Activated CD8-positive, alpha-beta memory T cell treated with anti-CD3 and anti-CD28 coated beads, Interleukin-2, amount 50 U/mL, for 24 hours (primary cell): ENCODE measurements at regions not wholly inside any gene's neighbourhood (a gene's known extent, or its start where the extent isn't known, plus 50 kb on each side); places are given as distances from the start of the nearest gene placed in this dataset.
"Not testable (repeated sequence)": the region's sequence is repeated elsewhere in the genome, so short reads cannot be mapped to it uniquely, and the experiment has no call there.

ENCODE experiments used
- DNase-seq: peaks from one replicate; pipeline ENCODE4 v3.0.0-alpha.2; 2020; ENCODE audit errors: extremely low read depth

DNA sequence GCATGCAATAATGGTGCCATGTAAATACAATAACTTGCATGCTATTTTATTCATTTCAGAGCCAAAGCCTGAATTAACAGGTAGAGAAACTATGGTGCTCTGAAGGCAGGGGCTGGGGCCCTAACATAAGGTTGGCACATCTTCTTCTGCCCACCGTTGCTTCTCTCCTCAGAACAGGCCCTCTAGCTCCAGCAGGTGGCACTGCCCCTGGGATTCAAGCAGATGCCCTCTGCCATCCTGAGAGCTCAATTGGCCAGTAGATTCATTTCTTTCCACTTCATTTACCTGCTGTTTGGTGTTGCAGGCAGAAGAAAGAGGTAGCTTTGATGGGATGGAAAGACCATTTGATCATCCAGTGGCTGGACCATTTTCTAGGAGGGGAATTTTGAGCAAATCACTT lies 130.5 kb downstream of the FOXB1 start:
- DNase-seq = no peak

DNA sequence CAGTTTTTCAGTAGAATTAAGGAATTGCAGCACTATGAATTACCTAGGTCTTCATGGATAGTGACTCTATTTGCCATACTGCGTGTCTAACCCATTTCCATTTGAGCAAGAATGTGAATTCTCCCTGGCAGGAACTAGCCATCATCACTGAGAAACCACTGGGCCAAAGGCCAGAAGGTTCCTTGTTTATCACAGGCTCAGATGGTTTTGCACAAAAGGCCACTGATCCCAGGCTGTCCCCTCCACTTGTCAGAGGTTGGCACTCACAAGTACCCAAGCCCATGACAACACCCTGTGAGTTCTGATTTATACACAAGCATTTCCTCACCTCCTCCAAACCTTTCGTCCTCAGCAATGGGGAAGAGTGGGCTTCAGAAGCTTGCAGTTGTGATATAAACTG lies 131.8 kb downstream of the FOXB1 start:
- no peak for DNase-seq

DNA sequence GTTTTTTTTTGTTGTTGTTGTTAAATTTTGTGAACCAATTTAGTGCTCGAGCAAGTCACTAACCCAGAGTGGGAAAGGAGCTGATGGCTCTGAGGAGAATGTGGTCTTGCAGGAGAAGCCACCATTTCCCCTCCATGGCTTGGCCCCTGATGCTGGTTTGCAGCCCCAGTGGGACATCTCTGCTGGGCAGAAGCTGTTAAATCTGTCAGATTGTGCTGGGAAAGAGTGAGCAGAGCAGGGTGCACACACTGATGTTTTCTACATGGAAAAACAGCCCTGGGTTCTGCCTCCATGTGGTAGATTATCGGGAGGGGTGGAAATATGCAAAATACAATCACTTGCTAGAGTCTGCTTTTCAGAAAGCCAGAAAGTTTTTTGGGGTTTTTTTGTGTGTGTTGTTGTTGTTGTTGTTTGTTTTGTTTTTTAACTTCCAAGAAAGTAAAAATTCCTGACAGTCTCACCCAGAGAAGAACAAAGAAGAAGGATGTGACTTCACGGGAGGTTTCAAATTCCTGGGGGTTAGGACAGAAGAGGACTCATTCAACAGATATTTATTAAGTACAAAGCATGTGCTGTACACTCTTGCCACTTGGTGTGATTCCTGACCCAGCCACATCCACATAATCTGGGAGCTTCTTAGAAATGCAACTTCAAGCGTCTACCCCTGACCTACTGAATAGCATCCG lies 133.7 kb downstream of the FOXB1 start:
- DNase-seq = no peak

DNA sequence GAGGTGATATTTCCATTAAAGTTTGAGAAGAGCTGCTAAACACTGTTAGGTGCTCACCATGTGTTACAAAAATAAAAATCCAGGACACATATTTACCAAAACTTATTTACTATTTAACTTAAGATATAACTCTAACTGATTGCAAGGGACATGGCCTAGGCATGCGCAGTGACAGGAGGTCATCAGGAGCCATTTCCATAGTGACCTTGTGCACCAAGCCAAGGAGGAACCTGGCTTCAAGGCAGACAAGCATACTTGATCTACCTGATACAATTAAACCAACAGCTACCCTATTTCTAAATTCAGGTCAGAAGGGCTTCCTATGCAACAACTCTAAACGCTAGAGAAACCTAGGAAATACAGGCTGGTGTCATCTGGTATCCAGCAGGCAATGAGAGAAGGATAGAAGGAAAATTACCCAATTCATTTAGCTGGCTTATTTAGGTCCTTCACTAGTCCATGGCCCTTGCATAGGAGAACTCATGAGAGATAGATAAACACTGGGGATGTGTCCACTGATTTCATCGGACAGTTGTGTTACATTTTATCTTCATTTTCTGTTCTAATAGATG lies 134.4 kb downstream of the FOXB1 start:
- no peak for DNase-seq

DNA sequence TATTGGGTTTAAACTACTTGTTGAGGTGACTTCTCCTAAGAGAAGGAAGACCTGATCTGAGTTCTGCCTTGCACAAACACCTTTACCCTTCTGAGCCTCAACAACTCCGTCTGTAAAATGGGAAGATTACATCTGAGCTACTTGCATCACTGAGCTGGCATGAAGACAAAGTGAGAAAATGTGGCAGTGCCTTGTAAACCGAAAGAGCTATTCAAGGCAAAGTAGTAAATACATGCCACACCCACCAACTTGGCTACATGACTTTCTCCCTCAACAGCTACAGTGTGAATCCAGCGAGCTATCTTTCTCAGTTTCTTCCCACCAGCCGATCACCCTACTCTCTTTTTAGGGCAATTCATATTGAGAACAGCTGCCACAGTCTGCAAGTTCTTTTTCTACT lies 148.3 kb downstream of the FOXB1 start:
- DNase-seq = no peak

DNA sequence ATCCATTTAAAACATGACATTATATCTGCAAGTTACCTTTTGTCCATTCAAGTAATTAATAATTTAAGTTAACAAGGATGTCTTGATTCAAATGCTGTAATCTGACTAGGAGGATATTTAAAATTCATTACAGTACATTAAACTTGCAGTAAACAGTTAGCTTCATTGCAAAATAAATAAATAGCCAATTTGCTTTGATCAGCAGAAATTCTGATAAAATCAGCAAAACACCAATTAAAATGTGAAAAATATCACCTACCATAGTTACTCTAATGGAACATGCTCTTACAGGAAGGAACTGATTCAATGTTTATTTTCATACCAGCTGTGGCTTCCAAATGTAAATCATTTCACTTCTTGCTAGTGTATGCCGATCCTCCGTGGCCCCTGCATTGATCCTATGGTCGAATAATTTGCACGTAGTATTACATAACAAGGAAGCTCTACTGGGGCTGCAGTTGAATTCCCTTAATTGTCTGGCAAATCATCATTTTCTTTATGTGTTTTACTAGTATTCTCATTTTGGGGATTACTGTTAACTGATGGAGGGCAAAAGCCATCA lies 150.7 kb downstream of the FOXB1 start:
- no peak for DNase-seq

DNA sequence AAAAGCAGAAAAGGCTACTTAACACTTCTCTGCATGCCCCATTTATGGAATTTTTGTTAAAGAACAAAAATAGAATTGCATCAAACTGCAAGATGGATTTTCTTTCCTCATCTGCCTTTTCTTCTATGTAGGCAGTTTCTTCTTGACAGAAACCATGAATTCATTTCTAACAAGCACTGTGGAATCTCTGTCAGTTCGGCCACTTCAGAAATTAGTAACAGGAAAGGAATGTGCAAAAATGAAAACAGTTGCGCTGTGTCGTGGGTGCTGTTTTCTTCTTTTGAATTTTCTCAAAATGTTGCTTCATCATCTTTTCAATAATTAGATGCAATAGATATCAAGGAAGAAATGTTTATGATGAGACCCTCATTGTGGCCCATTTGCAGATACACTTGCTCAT lies 151.6 kb downstream of the FOXB1 start:
- no peak for DNase-seq

DNA sequence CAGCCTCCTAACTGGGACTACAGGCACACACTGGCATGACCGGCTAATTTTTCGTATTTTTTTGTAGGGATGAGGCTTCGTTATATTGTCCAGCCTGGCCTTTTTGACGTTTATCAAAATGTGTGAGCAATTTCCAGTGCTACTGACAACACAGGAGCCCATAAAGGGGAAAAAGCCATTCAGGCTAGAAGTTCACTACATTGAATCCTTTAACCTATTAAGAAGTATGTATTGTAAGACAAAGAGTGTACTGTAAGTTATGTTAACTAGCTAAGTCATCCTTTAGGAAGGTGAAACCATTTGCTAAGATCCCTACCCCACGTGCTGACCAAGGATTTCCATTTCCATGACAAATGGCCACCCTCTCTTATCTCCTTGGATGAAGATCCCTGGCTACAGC lies 156.8 kb downstream of the FOXB1 start:
- DNase-seq = no peak

DNA sequence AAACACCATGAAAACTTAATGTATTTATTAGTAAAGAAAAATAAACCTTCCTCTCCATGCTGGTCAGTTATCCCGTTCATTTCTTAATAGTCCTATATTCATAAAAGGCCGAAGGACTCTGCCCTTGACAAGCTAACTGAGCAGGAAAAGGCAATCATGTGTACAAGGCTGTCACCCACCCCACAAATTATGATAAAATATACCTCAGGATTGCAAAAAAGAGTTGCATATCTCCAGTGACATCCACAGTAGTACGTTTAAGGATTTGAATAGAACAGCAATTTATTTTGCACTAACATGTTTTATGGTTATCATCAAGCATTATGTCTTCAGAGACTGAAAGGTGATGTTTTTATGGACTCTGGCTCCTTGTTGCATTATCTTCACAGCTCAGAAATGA lies 157.6 kb downstream of the FOXB1 start:
- DNase-seq = no peak

DNA sequence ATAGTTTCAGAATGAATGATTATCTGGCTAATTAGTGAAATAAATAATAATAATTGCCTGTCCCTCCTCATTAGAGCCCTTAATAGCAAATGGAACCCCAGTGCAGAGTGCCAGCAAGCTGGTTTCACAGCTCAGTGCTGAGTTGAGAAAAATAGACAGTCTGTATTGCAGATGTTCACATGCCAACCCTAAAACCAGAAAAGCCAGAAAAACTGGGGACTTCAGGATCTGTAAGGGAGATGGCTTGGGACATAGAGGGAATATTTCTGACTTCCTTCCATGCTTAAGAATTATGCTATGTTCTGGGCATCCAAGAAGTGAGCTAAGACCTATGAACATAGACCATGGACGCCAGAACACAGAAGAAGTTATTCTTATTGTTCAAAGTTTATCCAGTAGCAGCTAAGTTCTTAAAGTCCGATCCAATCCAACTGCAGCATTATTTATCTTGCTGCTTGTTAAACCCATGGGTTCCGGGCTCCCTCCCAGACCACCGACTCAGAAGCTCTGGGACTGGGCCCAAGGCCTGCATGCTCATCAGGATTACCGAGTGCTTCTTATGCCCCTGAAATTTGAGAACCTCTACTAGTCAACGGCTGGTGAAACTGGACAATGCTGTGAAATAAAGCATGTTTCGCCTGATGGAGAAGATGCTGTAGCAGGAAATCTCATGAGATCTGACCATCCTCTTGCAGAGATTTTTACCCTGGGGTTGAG lies 158.3 kb downstream of the FOXB1 start:
- no peak for DNase-seq

DNA sequence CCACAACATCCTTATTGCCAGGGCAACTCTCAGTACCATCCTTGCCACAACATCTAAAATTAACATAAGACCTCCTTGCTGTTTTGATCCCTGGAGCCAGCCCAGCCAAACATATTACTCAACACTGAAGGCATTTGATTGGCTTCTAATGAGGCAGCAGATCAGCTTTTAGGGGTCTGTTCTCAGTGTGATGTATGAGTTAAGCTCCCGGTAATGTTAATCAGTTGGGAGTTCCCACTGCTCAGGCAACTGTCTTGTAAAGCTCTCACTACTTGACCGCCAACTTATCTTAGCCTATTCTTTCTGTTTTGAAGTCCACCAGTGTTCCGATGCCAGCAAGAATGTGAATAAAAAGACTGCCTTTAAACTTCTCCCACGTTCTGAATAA lies 158.9 kb downstream of the FOXB1 start:
- no peak for DNase-seq

DNA sequence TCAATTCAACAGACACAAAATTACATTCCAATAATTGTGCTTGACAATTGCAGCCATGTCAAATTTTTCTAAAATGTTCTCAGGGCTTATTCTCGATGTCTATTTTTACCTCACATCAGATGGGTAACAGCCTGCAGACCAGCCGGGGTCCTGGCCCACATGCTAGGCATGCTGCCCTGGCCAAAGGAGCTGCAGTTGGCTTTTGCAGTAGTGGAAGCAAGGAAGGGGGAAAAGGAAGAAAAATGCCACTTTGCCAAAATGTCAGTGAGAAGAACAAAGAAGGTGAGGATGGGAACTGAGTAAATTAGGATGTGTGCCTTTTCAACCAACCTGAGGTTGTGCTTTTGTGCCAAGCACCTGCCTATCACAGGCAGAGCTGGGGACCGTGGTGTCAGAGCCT lies 161.0 kb downstream of the FOXB1 start:
- DNase-seq = no peak

DNA sequence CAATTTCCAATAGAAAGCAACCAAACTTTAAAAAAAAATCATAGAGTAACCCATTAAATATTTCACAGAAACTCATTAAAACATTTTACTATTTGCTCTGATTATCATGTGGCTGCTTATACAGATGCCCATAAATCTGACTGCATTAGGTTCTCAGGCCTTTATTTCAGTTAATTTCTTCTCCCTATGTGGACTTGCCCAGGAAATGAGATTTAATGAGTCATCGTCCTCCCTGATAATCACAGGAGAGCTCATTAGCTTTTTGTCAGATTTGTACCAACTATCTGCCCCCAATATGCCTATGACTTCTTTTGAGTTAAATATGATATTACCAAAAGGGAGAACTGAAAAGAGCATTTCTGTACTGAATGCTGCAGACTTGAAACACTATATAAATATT lies 168.0 kb downstream of the FOXB1 start:
- no peak for DNase-seq

DNA sequence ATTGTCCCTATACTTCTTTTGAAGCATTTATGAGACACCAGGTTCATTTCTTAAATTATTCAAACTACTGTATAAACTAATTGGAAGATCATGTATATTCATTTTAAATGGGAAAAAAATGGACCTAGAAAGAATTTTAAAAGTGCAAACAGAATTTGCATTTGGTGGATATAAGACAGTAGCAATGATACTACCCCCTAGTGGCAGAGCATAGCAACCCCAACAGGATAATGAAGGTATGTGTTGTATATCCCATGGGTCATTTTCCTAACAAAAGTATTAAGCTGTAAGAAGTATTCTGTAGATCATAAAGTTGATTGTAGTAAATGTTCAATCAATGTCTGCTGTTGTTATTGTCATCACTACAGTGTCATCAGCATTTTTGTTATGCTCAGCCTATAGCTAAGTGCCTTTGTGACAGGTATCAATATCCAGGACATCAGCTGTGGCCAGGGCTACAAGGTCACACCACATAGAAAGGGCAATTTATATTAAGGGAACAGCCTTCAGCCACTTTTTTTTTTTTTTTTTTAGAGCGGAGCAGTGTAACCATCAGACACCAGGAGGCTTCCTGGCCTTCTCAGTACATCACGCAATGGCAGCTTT lies 175.8 kb downstream of the FOXB1 start:
- peak; percentile 2 for DNase-seq

DNA sequence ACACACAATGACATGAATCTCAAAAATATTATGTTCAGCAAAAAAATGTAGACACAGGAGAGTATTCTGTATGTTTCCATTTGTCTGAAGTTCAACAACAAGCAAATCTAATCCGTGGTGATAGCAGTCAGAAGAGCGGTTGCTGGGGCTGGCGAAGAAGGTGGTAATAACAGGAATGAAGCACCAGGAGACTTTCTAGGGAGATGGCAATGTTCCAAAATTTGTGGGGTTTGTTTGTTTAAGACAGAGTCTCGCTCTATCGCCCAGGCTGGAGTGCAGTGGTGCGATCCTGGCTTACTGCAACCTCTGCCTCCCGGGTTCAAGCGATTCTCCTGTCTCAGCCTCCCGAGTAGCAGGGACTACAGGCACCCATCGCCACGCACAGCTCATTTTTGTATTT lies 177.8 kb downstream of the FOXB1 start:
- DNase-seq = not testable (repeated sequence)

DNA sequence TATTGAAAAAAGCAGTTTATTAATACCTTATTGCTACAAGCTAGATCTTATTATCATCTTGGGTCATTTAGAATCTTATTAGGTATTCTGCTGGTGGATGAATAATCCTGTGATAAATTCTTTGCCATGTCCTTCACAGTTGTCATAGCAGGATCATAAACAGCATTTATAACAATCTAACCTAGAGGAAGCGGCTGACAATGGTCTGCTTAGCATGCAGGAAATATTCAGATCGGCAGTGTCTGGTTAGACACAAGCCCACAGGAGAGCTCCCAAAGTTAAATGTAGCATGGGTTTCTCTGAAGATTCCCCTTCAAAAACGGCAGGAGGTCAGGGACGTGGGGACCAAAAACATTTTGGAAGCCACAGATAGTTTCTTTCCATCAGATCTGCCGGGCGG lies 179.3 kb downstream of the FOXB1 start:
- DNase-seq = no peak

DNA sequence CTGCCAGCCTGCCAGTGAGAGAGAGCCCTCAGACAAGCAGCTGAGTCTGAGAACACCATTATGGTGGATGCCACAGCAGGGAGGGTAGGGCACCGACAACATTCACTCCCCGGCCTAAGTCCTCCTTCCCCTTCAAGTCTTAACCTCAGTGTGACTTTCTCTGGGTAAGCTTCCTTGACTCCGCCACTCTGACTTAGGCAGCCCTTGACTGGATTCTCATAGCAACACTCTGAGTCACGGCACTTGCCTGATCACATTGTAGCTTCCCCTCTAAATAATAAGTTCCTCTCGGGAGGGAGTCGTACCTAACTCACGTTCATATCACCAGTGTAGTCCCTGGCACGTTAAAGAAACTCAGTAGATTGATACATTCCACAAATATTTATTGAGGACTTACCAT lies 180.5 kb downstream of the FOXB1 start:
- DNase-seq = no peak

DNA sequence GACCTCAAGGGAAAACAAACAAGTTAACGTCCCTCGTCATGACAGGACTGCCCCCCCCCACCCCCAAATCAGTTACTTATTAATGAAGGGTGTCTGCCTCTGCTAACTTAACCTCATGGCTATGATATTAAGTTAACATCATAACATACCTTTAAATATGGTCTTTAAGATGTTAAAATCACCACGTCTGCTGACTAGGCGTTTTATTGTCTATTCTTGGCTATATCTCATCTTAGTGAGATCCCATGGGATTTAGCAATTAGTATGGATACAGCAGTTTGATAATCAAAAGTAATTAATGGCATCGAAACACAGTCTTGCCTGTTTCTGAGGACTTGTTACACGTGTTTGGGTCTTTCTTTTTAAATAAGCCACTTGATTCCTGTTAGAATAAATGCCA lies 186.9 kb downstream of the FOXB1 start:
- DNase-seq = no peak

DNA sequence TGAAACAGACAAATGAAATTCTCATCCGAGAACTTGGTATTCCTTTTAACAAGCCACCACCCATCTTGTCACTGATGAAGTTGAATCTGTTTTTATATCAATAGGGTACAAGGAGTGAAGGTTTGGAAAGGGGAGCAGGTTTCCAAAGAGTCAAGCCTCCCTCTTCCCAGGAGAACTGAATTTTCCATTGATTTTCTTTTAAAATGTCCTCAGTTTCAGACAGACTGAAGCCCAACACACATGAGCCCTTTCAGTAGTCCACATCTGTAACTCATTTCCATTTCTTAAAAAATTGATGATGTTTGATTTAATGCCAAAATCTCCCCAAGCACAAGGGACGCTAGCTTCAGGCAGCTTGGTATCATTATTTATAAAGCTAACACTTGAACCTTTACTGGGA lies 187.7 kb downstream of the FOXB1 start:
- DNase-seq = no peak

DNA sequence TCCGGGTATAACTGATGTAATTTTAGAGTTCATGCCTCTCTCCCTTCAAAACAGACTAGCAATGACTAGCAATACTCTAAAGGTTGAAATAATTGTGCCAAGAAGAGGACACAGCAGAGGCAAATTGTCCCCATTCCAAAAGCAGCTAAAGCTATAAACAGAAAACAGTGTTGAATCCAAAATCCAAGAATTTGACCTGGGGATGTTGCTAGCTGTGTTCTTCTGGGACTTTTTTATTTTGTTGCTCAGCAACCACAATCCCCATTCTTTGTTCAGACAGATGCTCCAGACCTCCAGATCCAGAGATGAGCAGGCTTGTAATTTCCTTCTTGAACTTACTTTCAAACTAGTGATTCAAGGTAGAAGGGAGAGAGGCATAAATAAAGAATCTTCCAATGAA lies 191.5 kb downstream of the FOXB1 start:
- no peak for DNase-seq

DNA sequence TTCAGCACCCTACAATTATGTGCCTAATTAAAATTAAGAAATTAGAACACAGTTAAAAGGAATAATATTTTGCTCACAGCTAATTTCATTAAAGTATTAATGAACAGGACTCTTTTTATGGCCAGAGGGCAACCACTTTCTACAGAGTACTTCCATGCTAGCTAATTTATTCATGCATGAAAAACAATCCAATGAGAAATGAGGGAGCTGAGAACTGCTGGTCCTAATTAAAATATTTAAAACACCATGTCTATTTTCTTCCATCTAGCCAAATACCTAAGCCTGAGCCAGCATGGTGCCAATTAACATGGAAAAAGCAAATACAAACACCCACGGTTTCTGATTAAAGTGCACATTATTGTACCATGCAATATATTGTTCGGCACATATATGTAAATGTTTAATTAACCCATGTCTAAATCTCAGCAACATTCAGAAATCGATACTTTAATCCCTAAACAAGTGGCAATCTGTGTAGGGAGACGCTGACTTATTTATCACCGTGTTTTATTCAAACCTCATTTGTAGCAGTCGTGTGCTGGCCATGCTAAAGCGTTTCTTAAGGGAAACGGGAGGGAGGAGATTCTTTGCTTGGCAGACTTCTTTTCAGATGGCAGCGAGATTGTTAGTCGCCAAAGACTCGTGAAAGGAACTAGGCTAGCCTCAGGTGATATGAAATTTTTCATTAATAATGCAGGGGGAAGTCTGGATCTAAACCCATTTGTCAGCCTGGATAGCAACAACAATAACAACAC lies 193.5 kb downstream of the ANXA2 start:
- no peak for DNase-seq

DNA sequence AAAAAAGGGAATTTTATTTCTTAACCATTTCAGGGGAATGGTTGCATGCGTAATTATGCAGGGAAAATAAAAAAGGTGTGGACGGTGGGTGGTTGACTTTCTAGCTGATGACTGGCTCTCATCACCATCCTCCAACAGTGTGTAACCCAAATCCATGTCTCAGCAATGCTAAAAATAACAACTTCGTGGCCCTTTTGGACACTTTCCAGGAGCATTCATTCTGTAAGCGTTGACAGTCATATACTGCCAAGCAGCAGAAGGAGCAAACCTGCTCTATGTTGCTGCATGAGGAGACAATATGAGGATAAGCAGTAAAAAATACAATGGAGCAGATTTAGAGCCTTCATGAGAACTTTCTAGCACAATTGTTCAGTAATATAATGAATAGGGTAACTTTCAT lies 189.1 kb downstream of the ANXA2 start:
- no peak for DNase-seq
